Vagina (tissue), 2 donors: ENCODE measurements at regions not wholly inside any gene's neighbourhood (a gene's known extent, or its start where the extent isn't known, plus 50 kb on each side); places are given as distances from the start of the nearest gene placed in this dataset. TPM values are rescaled to one million over a fixed set of nuclear protein-coding genes. Genes with fewer than 3 reads are reported as not detected.

Experiments used
- DNase-seq, 2 donors: peaks; one replicate each; pipeline ENCODE4 v3.0.0-alpha.2; 2017; ENCODE audit errors: extremely low spot score in 2 of 2
- H3K27ac ChIP-seq: fragments of 200-600 bp; sonication (generic); one replicate; pipeline ENCODE4 v1.5.1; 2019
- H3K27me3 ChIP-seq: fragments of 200-600 bp; sonication (generic); one replicate; pipeline ENCODE4 v1.5.1; 2019
- H3K36me3 ChIP-seq, 2 donors: fragments of 200-600 bp; sonication (generic); one replicate each; pipeline ENCODE4 v1.5.1; 2017 to 2019
- H3K4me1 ChIP-seq: fragments of 200-600 bp; sonication (generic); one replicate; pipeline ENCODE4 v1.5.1; 2019
- H3K4me3 ChIP-seq, 2 donors: fragments of 200-600 bp; sonication (generic); 1 replicate in 1 of 2; 2 replicates in 1 of 2; pipeline ENCODE4 v1.5.1; 2016 to 2019
- H3K9me3 ChIP-seq: fragments of 200-600 bp; sonication (generic); one replicate; pipeline ENCODE4 v1.5.1; 2019
- CTCF ChIP-seq, 3 experiments: fragments of 450-650 bp in 2 of 3; fragments of 200-600 bp in 1 of 3; sonication (generic) in 1 of 3; IDR thresholded peaks; one replicate each; pipeline ENCODE4 v1.5.1; 2017 to 2019; ENCODE audit warnings: antibody characterized with exemption in 3 of 3, mild to moderate bottlenecking in 2 of 3, moderate library complexity in 2 of 3
- POLR2A ChIP-seq, 2 donors: fragments of 450-650 bp; IDR thresholded peaks; one replicate each; pipeline ENCODE4 v1.6.1; 2017; ENCODE audit warnings: antibody characterized with exemption in 2 of 2, mild to moderate bottlenecking in 2 of 2, moderate library complexity in 2 of 2
- POLR2AphosphoS5 ChIP-seq, 2 donors: sonication (generic); formaldehyde crosslinking; IDR thresholded peaks; one replicate each; pipeline ENCODE4 v1.9.0; 2017; ENCODE audit warnings: antibody characterized with exemption in 2 of 2, mild to moderate bottlenecking in 2 of 2, low read depth in 1 of 2; ENCODE audit not compliant: insufficient read depth in 1 of 2
- intact Hi-C: fragments of 100-400 bp; cut with DNase I; formaldehyde crosslinking; loops from one replicate; pipeline ENCODE4 v1.15.1; 2023
- small RNA-seq: library from RNA; depleted of rRNA; stranded (forward); fragments of <200 nt; gene quantifications from one replicate; pipeline ENCODE3, GENCODE V24; 2016

GRCh38 chr5:163385824-163386223, 51.6 kb upstream of the CCNG1 start:
- Histone ChIP-seq H3K9me3 (no peaks in the 10 kb centered on the region), H3K27me3 (no peaks in the 10 kb centered on the region), H3K36me3 (no peaks in the 10 kb centered on the region), H3K4me3 (no peak overlapping the region), H3K4me1 (no peaks in the 10 kb centered on the region), H3K27ac (no peak overlapping the region)
- DNase-seq: no peak
- TF ChIP-seq POLR2A (IDR thresholded peaks at IDR 0.05) (no peak), CTCF (IDR thresholded peaks at IDR 0.05) (no peak)
- intact Hi-C loops: no loop called here

- Histone ChIP-seq H3K27me3 (no peaks in the 10 kb centered on the region), H3K4me1 (no peaks in the 10 kb centered on the region), H3K4me3 (no peak overlapping the region), H3K36me3 (no peaks in the 10 kb centered on the region), H3K27ac (no peak overlapping the region), H3K9me3 (no peaks in the 10 kb centered on the region)
- TF ChIP-seq POLR2AphosphoS5 (IDR thresholded peaks at IDR 0.05; ENCODE audit: insufficient read depth in 1 of 2, low read depth in 1 of 2): no peak
- TF ChIP-seq POLR2A (IDR thresholded peaks at IDR 0.05): no peak
- no peak for TF ChIP-seq CTCF (IDR thresholded peaks at IDR 0.05)
- intact Hi-C loops: no loop called here
- no peak for DNase-seq
These were observed 51.0 kb upstream of the CCNG1 start for GRCh38 chr5:163386352-163386751.

GRCh38 chr5:163387589-163388343, 49.6 kb upstream of the CCNG1 start:
- no peaks in the 10 kb centered on the region for H3K4me1 ChIP-seq
- TF ChIP-seq POLR2A (IDR thresholded peaks at IDR 0.05) (no peak), POLR2AphosphoS5 (IDR thresholded peaks at IDR 0.05; ENCODE audit: insufficient read depth in 1 of 2, low read depth in 1 of 2) (no peak), CTCF (IDR thresholded peaks at IDR 0.05) (no peak)
- no peak for DNase-seq
- intact Hi-C loops: no loop called here
- H3K27ac ChIP-seq: no peak overlapping the region
- H3K4me3 ChIP-seq: no peak overlapping the region
- no peaks in the 10 kb centered on the region for H3K9me3 ChIP-seq
- no peaks in the 10 kb centered on the region for H3K27me3 ChIP-seq
- no peaks in the 10 kb centered on the region for H3K36me3 ChIP-seq

Small RNAs in the stretch of these regions (small RNA-seq; reads per million reads assigned to genes)
- gene RNU6-164P: not detected
